ENCODE measurements at regions not wholly inside any gene's neighbourhood (a gene's known extent, or its start where the extent isn't known, plus 50 kb on each side); places are given as distances from the start of the nearest gene placed in this dataset.

GRCh38 chr1:230543085-230543484, 99.2 kb upstream of the COG2 start:
- H3K9me3 Mint-ChIP-seq (ENCODE audit: unreplicated experiment), result no peaks in the 10 kb centered on the region
- DNase-seq (ENCODE audit: extremely low spot score, unreplicated experiment), result no peak
- no peaks in the 10 kb centered on the region for H3K4me1 Mint-ChIP-seq (ENCODE audit: unreplicated experiment)

GRCh38 chr1:230542681-230543080, 99.6 kb upstream of the COG2 start:
- no peak overlapping the region for H3K27ac Mint-ChIP-seq (ENCODE audit: unreplicated experiment)
- no peaks in the 10 kb centered on the region for H3K9me3 Mint-ChIP-seq (ENCODE audit: unreplicated experiment)
- no peaks in the 10 kb centered on the region for H3K36me3 Mint-ChIP-seq (ENCODE audit: unreplicated experiment)
- no peaks in the 10 kb centered on the region for H3K4me1 Mint-ChIP-seq (ENCODE audit: unreplicated experiment)
- TF ChIP-seq CTCF (IDR thresholded peaks at IDR 0.05), result no peak
- H3K4me3 Mint-ChIP-seq (ENCODE audit: unreplicated experiment), result no peak overlapping the region
- peaks cover 7% of the 10 kb centered on the region for H3K27me3 Mint-ChIP-seq (ENCODE audit: unreplicated experiment)
- no peak for DNase-seq (ENCODE audit: extremely low spot score, unreplicated experiment)

More at GRCh38 chr1:230543085-230543484, 99.2 kb upstream of the COG2 start:
- H3K27me3 Mint-ChIP-seq (ENCODE audit: unreplicated experiment), result peaks cover 7% of the 10 kb centered on the region
- no peaks in the 10 kb centered on the region for H3K36me3 Mint-ChIP-seq (ENCODE audit: unreplicated experiment)
- no peak overlapping the region for H3K4me3 Mint-ChIP-seq (ENCODE audit: unreplicated experiment)
- H3K27ac Mint-ChIP-seq (ENCODE audit: unreplicated experiment), result no peak overlapping the region
- no peak for TF ChIP-seq CTCF (IDR thresholded peaks at IDR 0.05)

- no peak for DNase-seq (ENCODE audit: extremely low spot score, unreplicated experiment)
- Mint-ChIP-seq H3K27ac (ENCODE audit: unreplicated experiment) (no peak overlapping the region), H3K9me3 (ENCODE audit: unreplicated experiment) (no peaks in the 10 kb centered on the region), H3K27me3 (ENCODE audit: unreplicated experiment) (peaks cover 4% of the 10 kb centered on the region), H3K4me1 (ENCODE audit: unreplicated experiment) (no peaks in the 10 kb centered on the region), H3K36me3 (ENCODE audit: unreplicated experiment) (no peaks in the 10 kb centered on the region), H3K4me3 (ENCODE audit: unreplicated experiment) (no peak overlapping the region)
- no peak for TF ChIP-seq CTCF (IDR thresholded peaks at IDR 0.05)
These were observed 100.2 kb upstream of the COG2 start for GRCh38 chr1:230542054-230542453.

- no peaks in the 10 kb centered on the region for H3K36me3 Mint-ChIP-seq (ENCODE audit: unreplicated experiment)
- no peaks in the 10 kb centered on the region for H3K4me1 Mint-ChIP-seq (ENCODE audit: unreplicated experiment)
- H3K27ac Mint-ChIP-seq (ENCODE audit: unreplicated experiment), result no peak overlapping the region
- no peak for TF ChIP-seq CTCF (IDR thresholded peaks at IDR 0.05)
- H3K27me3 Mint-ChIP-seq (ENCODE audit: unreplicated experiment), result peaks cover 4% of the 10 kb centered on the region
- no peak for DNase-seq (ENCODE audit: extremely low spot score, unreplicated experiment)
- H3K4me3 Mint-ChIP-seq (ENCODE audit: unreplicated experiment), result no peak overlapping the region
- no peaks in the 10 kb centered on the region for H3K9me3 Mint-ChIP-seq (ENCODE audit: unreplicated experiment)
These were observed 101.0 kb upstream of the COG2 start for GRCh38 chr1:230541306-230541705.

GRCh38 chr1:230540421-230541155, 101.7 kb upstream of the COG2 start:
- Mint-ChIP-seq H3K9me3 (ENCODE audit: unreplicated experiment) (no peaks in the 10 kb centered on the region), H3K4me1 (ENCODE audit: unreplicated experiment) (no peaks in the 10 kb centered on the region), H3K27ac (ENCODE audit: unreplicated experiment) (no peak overlapping the region), H3K27me3 (ENCODE audit: unreplicated experiment) (peaks cover 7% of the 10 kb centered on the region), H3K4me3 (ENCODE audit: unreplicated experiment) (no peak overlapping the region), H3K36me3 (ENCODE audit: unreplicated experiment) (no peaks in the 10 kb centered on the region)
- no peak for TF ChIP-seq CTCF (IDR thresholded peaks at IDR 0.05)
- DNase-seq (ENCODE audit: extremely low spot score, unreplicated experiment), result no peak

Data from osteocyte (in vitro differentiated cells).